ENCODE measurements at regions not wholly inside any gene's neighbourhood (a gene's known extent, or its start where the extent isn't known, plus 50 kb on each side); places are given as distances from the start of the nearest gene placed in this dataset.

GRCh38 chr1:165014753-165015152, 341.8 kb downstream of the LMX1A start:
- H3K9me2 ChIP-seq (ENCODE audit: insufficient read depth, low read length): no peaks in the 10 kb centered on the region
- no peaks in the 10 kb centered on the region for H3K79me2 ChIP-seq (replicated peaks; ENCODE audit: insufficient read depth, low read length)
- no peaks in the 10 kb centered on the region for H3F3A ChIP-seq (ENCODE audit: insufficient read depth, low read length, poor library complexity, severe bottlenecking)
- no peak overlapping the region for H3K4me2 ChIP-seq (ENCODE audit: low read length)
- H2AFZ ChIP-seq (ENCODE audit: low read depth, low read length): no peak overlapping the region
- H3K9ac ChIP-seq (ENCODE audit: low read length): no peak overlapping the region
- TF ChIP-seq TAF1 (IDR thresholded peaks at IDR 0.05; ENCODE audit: low read depth) (no peak), REST (IDR thresholded peaks at IDR 0.05; ENCODE audit: borderline replicate concordance) (no peak), EZH2 (IDR thresholded peaks at IDR 0.05; ENCODE audit: borderline replicate concordance, insufficient read depth, low read length, poor library complexity, severe bottlenecking) (no peak), SMC3 (conservative IDR thresholded peaks at IDR 0.05; ENCODE audit: poor library complexity) (no peak), MXI1 (conservative IDR thresholded peaks at IDR 0.05; ENCODE audit: poor library complexity, severe bottlenecking) (no peak), CTCF (IDR thresholded peaks at IDR 0.05; ENCODE audit: poor library complexity, severe bottlenecking) (no peak), EP300 (conservative IDR thresholded peaks at IDR 0.05; ENCODE audit: poor library complexity, severe bottlenecking) (no peak), RAD21 (conservative IDR thresholded peaks at IDR 0.05) (no peak), POLR2AphosphoS5 (IDR thresholded peaks at IDR 0.05) (no peak)
- H3K27me3 ChIP-seq (ENCODE audit: insufficient read depth, low read depth, low read length): no peaks in the 10 kb centered on the region
- H3K36me3 ChIP-seq (ENCODE audit: insufficient read depth, low read length): no peaks in the 10 kb centered on the region
- H4K20me1 ChIP-seq (ENCODE audit: insufficient read depth): no peaks in the 10 kb centered on the region
- no peaks in the 10 kb centered on the region for H3K9me3 ChIP-seq (ENCODE audit: low read length)
- no peak overlapping the region for H3K27ac ChIP-seq (ENCODE audit: low read length)
- H3K4me3 ChIP-seq (ENCODE audit: low read length): no peak overlapping the region

- H3K4me2 ChIP-seq (ENCODE audit: low read length): no peak overlapping the region
- H3K4me3 ChIP-seq (ENCODE audit: low read length): no peak overlapping the region
- no peaks in the 10 kb centered on the region for H3K9me2 ChIP-seq (ENCODE audit: insufficient read depth, low read length)
- H3K9ac ChIP-seq (ENCODE audit: low read length): no peak overlapping the region
- no peaks in the 10 kb centered on the region for H4K20me1 ChIP-seq (ENCODE audit: insufficient read depth)
- H2AFZ ChIP-seq (ENCODE audit: low read depth, low read length): no peak overlapping the region
- no peaks in the 10 kb centered on the region for H3F3A ChIP-seq (ENCODE audit: insufficient read depth, low read length, poor library complexity, severe bottlenecking)
- no peaks in the 10 kb centered on the region for H3K27me3 ChIP-seq (ENCODE audit: insufficient read depth, low read depth, low read length)
- H3K79me2 ChIP-seq (replicated peaks; ENCODE audit: insufficient read depth, low read length): no peaks in the 10 kb centered on the region
- H3K27ac ChIP-seq (ENCODE audit: low read length): no peak overlapping the region
- no peak for TF ChIP-seq EZH2 (IDR thresholded peaks at IDR 0.05; ENCODE audit: borderline replicate concordance, insufficient read depth, low read length, poor library complexity, severe bottlenecking)
- no peak for TF ChIP-seq TAF1 (IDR thresholded peaks at IDR 0.05; ENCODE audit: low read depth)
- no peak for TF ChIP-seq EP300 (conservative IDR thresholded peaks at IDR 0.05; ENCODE audit: poor library complexity, severe bottlenecking)
- TF ChIP-seq CTCF (IDR thresholded peaks at IDR 0.05; ENCODE audit: poor library complexity, severe bottlenecking): no peak
- no peak for TF ChIP-seq REST (IDR thresholded peaks at IDR 0.05; ENCODE audit: borderline replicate concordance)
- no peak for TF ChIP-seq SMC3 (conservative IDR thresholded peaks at IDR 0.05; ENCODE audit: poor library complexity)
- TF ChIP-seq POLR2AphosphoS5 (IDR thresholded peaks at IDR 0.05): no peak
- TF ChIP-seq MXI1 (conservative IDR thresholded peaks at IDR 0.05; ENCODE audit: poor library complexity, severe bottlenecking): no peak
- no peak for TF ChIP-seq RAD21 (conservative IDR thresholded peaks at IDR 0.05)
- no peaks in the 10 kb centered on the region for H3K9me3 ChIP-seq (ENCODE audit: low read length)
- no peaks in the 10 kb centered on the region for H3K36me3 ChIP-seq (ENCODE audit: insufficient read depth, low read length)
Measured at GRCh38 chr1:165011991-165012531, 344.5 kb downstream of the LMX1A start.
